ENCODE measurements at regions not wholly inside any gene's neighbourhood (a gene's known extent, or its start where the extent isn't known, plus 50 kb on each side); places are given as distances from the start of the nearest gene placed in this dataset.
"Not testable (repeated sequence)": the region's sequence is repeated elsewhere in the genome, so short reads cannot be mapped to it uniquely, and the experiment has no call there.

DNA sequence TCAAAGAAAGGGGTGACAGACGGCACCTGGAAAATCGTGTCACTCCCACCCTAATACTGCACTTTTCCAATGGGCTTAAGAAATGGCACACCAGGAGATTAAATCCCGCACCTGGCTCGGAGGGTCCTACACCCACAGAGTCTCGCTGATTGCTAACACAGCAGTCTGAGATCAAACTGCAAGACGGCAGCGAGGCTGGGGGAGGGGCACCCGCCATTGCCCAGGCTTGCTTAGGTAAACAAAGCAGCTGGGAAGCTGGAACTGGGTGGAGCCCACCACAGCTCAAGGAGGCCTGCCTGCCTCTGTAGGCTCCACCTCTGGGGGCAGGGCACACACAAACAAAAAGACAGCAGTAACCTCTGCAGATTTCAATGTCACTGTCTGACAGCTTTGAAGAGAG is 108.5 kb upstream of the SMARCAD1 start:
- not testable (repeated sequence) for TF ChIP-seq POLR2A (IDR thresholded peaks at IDR 0.05)
- TF ChIP-seq, protein P1, sequence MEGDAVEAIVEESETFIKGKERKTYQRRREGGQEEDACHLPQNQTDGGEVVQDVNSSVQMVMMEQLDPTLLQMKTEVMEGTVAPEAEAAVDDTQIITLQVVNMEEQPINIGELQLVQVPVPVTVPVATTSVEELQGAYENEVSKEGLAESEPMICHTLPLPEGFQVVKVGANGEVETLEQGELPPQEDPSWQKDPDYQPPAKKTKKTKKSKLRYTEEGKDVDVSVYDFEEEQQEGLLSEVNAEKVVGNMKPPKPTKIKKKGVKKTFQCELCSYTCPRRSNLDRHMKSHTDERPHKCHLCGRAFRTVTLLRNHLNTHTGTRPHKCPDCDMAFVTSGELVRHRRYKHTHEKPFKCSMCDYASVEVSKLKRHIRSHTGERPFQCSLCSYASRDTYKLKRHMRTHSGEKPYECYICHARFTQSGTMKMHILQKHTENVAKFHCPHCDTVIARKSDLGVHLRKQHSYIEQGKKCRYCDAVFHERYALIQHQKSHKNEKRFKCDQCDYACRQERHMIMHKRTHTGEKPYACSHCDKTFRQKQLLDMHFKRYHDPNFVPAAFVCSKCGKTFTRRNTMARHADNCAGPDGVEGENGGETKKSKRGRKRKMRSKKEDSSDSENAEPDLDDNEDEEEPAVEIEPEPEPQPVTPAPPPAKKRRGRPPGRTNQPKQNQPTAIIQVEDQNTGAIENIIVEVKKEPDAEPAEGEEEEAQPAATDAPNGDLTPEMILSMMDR (IDR thresholded peaks at IDR 0.05): not testable (repeated sequence)
